GM13976 (cell line): ENCODE measurements at regions not wholly inside any gene's neighbourhood (a gene's known extent, or its start where the extent isn't known, plus 50 kb on each side); places are given as distances from the start of the nearest gene placed in this dataset.

Experiments used
- DNase-seq: peaks from one replicate; pipeline ENCODE4 v3.0.0; 2012; ENCODE audit warnings: low spot score
- CTCF ChIP-seq: IDR thresholded peaks from 2 replicates; pipeline ENCODE4 v1.5.1; 2012; ENCODE audit warnings: borderline replicate concordance, mild to moderate bottlenecking; ENCODE audit not compliant: insufficient read depth; ENCODE audit errors: extremely low read depth, missing control alignments, control extremely low read depth
- in situ Hi-C: fragments of 300-500 bp; cut with MboI; formaldehyde crosslinking; loops from one replicate; pipeline ENCODE4 v1.12.0; 2022; ENCODE audit warnings: low sequenced_read_pairs, mixed read lengths, inconsistent platforms; ENCODE audit not compliant: unreplicated experiment

- TF ChIP-seq CTCF, result no peak
- in situ Hi-C loops, result no loop called here
- DNase-seq, result no peak
Measured at GRCh38 chr14:28151926-28152325, 614.7 kb upstream of the FOXG1 start.

- DNase-seq, result no peak
- in situ Hi-C loops, result no loop called here
- TF ChIP-seq CTCF, result no peak
Measured at GRCh38 chr14:28152453-28153044, 614.0 kb upstream of the FOXG1 start.

GRCh38 chr14:28157289-28157869 lies 609.2 kb upstream of the FOXG1 start:
- no peak for TF ChIP-seq CTCF
- no peak for DNase-seq
- in situ Hi-C loops, result no loop called here

GRCh38 chr14:28157887-28158791 lies 608.4 kb upstream of the FOXG1 start:
- no peak for TF ChIP-seq CTCF
- in situ Hi-C loops, result no loop called here
- no peak for DNase-seq

- DNase-seq, result no peak
- in situ Hi-C loops, result no loop called here
- no peak for TF ChIP-seq CTCF
Measured at GRCh38 chr14:28161040-28161439, 605.5 kb upstream of the FOXG1 start.

GRCh38 chr14:28163233-28163632 lies 603.4 kb upstream of the FOXG1 start:
- TF ChIP-seq CTCF, result no peak
- in situ Hi-C loops, result no loop called here
- DNase-seq, result no peak
